ENCODE measurements at regions not wholly inside any gene's neighbourhood (a gene's known extent, or its start where the extent isn't known, plus 50 kb on each side); places are given as distances from the start of the nearest gene placed in this dataset.

DNA sequence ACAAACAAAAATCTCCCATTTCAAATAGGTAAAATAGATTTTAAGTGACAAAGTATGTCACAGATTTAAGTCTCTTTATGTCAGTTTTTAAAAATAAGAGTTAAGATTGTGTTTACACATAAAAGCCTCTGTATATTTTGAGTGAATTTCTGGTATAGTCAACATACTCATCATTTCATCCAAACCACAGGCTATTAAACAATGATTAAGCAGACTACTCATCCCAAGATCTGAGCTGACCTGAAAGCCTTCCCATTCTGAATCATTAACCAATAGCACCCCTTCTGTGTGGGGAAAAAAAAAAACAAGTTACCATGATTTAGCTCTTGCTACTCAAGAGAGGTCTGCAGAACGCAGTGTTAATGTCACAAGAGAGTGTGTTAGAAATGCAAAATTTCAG lies 284.4 kb upstream of the NBEA start:
- BruUV-seq (replicated peaks): no TSS peak
- CTCF ChIA-PET: no interaction called here
- DNase-seq: no peak
- H3K27ac Mint-ChIP-seq (ENCODE audit: unreplicated experiment): no peak overlapping the region
- intact Hi-C loops (cut with micrococcal nuclease; ENCODE audit: unreplicated experiment): no loop called here
- H3K4me1 Mint-ChIP-seq (ENCODE audit: low read depth, unreplicated experiment): no peaks in the 10 kb centered on the region
- no peak overlapping the region for H3K4me3 Mint-ChIP-seq (ENCODE audit: unreplicated experiment)
- TF ChIP-seq, protein P1, sequence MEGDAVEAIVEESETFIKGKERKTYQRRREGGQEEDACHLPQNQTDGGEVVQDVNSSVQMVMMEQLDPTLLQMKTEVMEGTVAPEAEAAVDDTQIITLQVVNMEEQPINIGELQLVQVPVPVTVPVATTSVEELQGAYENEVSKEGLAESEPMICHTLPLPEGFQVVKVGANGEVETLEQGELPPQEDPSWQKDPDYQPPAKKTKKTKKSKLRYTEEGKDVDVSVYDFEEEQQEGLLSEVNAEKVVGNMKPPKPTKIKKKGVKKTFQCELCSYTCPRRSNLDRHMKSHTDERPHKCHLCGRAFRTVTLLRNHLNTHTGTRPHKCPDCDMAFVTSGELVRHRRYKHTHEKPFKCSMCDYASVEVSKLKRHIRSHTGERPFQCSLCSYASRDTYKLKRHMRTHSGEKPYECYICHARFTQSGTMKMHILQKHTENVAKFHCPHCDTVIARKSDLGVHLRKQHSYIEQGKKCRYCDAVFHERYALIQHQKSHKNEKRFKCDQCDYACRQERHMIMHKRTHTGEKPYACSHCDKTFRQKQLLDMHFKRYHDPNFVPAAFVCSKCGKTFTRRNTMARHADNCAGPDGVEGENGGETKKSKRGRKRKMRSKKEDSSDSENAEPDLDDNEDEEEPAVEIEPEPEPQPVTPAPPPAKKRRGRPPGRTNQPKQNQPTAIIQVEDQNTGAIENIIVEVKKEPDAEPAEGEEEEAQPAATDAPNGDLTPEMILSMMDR (IDR thresholded peaks at IDR 0.05; ENCODE audit: insufficient read depth in 1 of 2, low read depth in 1 of 2, low read length in 1 of 2, severe bottlenecking in 1 of 2, unreplicated experiment in 1 of 2): no peak
- no peaks in the 10 kb centered on the region for H3K27me3 Mint-ChIP-seq (ENCODE audit: insufficient read depth, unreplicated experiment)
- Histone ChIP-seq H3K27me3 (replicated peaks; ENCODE audit: control insufficient read depth, insufficient read depth, low read length) (no peaks in the 10 kb centered on the region), H3K9me3 (peaks cover 4% of the 10 kb centered on the region; the same call in 1 of the 2 replicates), H3K36me3 (ENCODE audit: control insufficient read depth, insufficient read depth, low read length) (no peaks in the 10 kb centered on the region), H3K4me3 (ENCODE audit: low read depth, low read length) (no peak overlapping the region), H3K4me1 (no peaks in the 10 kb centered on the region)
- no peaks in the 10 kb centered on the region for H3K36me3 Mint-ChIP-seq (ENCODE audit: insufficient read depth, unreplicated experiment)
- peaks cover 8% of the 10 kb centered on the region for H3K9me3 Mint-ChIP-seq (ENCODE audit: unreplicated experiment)
- POLR2A ChIA-PET: no interaction called here

DNA sequence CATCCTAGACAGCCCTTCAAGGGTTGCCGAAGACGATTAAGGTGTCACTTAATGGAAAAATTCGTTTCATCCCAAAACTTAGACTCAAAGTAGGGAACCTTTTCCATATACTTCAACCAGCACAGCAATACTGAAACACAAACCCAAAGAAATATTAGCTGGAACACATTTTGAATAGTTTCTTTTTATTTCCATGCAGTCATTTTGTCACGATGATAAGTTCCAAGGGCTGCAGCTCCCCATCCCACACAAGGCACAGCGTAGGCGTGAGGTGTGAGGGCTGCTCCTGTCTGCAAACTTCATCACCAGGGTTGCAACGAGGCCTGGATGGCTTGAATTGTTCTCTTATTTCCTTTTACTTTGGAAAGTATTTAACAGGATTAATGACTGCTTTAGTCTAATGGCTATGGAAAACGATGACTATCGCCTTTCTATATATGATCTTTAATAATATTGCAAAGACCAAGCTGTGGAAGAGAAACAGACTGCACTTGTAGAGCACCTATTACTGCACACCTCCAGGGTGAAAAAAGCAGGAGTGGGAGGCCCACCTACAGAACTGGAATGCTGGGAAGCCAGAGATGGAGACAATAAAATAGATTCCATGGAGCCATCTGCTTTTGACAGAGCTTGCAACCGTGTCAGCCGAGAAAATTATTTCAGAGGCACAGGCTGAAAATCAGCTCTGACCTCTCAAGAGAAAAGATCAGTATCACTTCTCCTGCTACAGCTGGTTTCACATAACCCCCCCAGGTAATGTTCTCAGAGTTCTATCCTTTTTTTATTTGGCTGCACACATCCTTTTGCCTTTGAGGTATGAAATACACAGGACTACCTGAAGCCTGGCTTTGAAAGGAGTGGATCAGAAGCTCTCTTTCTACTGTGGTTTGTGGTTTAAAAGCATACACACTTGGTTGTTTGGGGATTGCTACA lies 274.5 kb upstream of the NBEA start:
- ChIA-PET CTCF (no interaction called here), POLR2A (no interaction called here)
- Mint-ChIP-seq H3K27me3 (ENCODE audit: insufficient read depth, unreplicated experiment) (no peaks in the 10 kb centered on the region), H3K36me3 (ENCODE audit: insufficient read depth, unreplicated experiment) (no peaks in the 10 kb centered on the region), H3K9me3 (ENCODE audit: unreplicated experiment) (no peaks in the 10 kb centered on the region), H3K27ac (ENCODE audit: unreplicated experiment) (no peak overlapping the region), H3K4me3 (ENCODE audit: unreplicated experiment) (no peak overlapping the region), H3K4me1 (ENCODE audit: low read depth, unreplicated experiment) (no peaks in the 10 kb centered on the region)
- no peak for DNase-seq
- Histone ChIP-seq H3K27me3 (replicated peaks; ENCODE audit: control insufficient read depth, insufficient read depth, low read length) (no peaks in the 10 kb centered on the region), H3K4me3 (ENCODE audit: low read depth, low read length) (no peak overlapping the region), H3K36me3 (ENCODE audit: control insufficient read depth, insufficient read depth, low read length) (no peaks in the 10 kb centered on the region), H3K4me1 (no peaks in the 10 kb centered on the region), H3K9me3 (no peaks in the 10 kb centered on the region)
- intact Hi-C loops (cut with micrococcal nuclease; ENCODE audit: unreplicated experiment): no loop called here
- no TSS peak for BruUV-seq (replicated peaks)
- TF ChIP-seq, protein P1 (IDR thresholded peaks at IDR 0.05; ENCODE audit: insufficient read depth in 1 of 2, low read depth in 1 of 2, low read length in 1 of 2, severe bottlenecking in 1 of 2, unreplicated experiment in 1 of 2): no peak

DNA sequence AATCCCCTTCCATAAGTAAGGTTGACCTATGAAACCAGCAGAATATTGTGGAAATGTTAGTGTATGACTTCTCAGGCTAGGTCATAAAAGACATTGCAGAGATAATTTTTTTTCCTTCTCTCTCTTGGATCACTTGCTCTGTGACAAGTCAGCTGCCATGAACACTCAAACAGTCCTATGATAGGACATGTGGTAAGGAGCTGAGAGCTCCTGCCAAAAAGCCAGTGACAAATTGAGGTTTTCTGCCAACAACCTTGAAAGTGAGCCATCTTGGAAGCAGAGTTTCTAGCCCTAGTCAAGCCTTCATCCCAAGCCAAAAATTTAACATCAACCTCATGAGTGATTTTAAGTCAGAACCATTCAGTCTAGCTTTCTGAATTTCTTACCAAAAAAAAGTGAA lies 270.9 kb upstream of the NBEA start:
- H3K9me3 Mint-ChIP-seq (ENCODE audit: unreplicated experiment): no peaks in the 10 kb centered on the region
- POLR2A ChIA-PET: no interaction called here
- no peaks in the 10 kb centered on the region for H3K36me3 Mint-ChIP-seq (ENCODE audit: insufficient read depth, unreplicated experiment)
- H3K27ac Mint-ChIP-seq (ENCODE audit: unreplicated experiment): no peak overlapping the region
- no peaks in the 10 kb centered on the region for H3K27me3 Mint-ChIP-seq (ENCODE audit: insufficient read depth, unreplicated experiment)
- Histone ChIP-seq H3K9me3 (no peaks in the 10 kb centered on the region), H3K4me3 (ENCODE audit: low read depth, low read length) (no peak overlapping the region), H3K27me3 (replicated peaks; ENCODE audit: control insufficient read depth, insufficient read depth, low read length) (no peaks in the 10 kb centered on the region), H3K36me3 (ENCODE audit: control insufficient read depth, insufficient read depth, low read length) (no peaks in the 10 kb centered on the region), H3K4me1 (no peaks in the 10 kb centered on the region)
- intact Hi-C loops (cut with micrococcal nuclease; ENCODE audit: unreplicated experiment): no loop called here
- no peak overlapping the region for H3K4me3 Mint-ChIP-seq (ENCODE audit: unreplicated experiment)
- no TSS peak for BruUV-seq (replicated peaks)
- DNase-seq: no peak
- no peaks in the 10 kb centered on the region for H3K4me1 Mint-ChIP-seq (ENCODE audit: low read depth, unreplicated experiment)
- TF ChIP-seq, protein P1 (IDR thresholded peaks at IDR 0.05; ENCODE audit: insufficient read depth in 1 of 2, low read depth in 1 of 2, low read length in 1 of 2, severe bottlenecking in 1 of 2, unreplicated experiment in 1 of 2): no peak
- CTCF ChIA-PET: no interaction called here

Measured in Caco-2 (cell line).